OCI-LY3 (cell line): ENCODE measurements at regions not wholly inside any gene's neighbourhood (a gene's known extent, or its start where the extent isn't known, plus 50 kb on each side); places are given as distances from the start of the nearest gene placed in this dataset.

Experiments
- H2AFZ ChIP-seq: fragments of 200-600, 300-600 bp; shearing (Covaris generic); 2 replicates; pipeline ENCODE4 v1.6.0; 2014; ENCODE audit warnings: antibody characterized with exemption, low read depth, low read length
- H3K27ac ChIP-seq: fragments of 200-600, 300-600 bp; sonication (generic); 2 replicates; pipeline ENCODE4 v1.5.1; 2014; ENCODE audit warnings: mild to moderate bottlenecking, low read length, moderate library complexity, mixed read lengths
- H3K27me3 ChIP-seq: fragments of 200-600, 300-600 bp; sonication (generic); 2 replicates; pipeline ENCODE4 v1.6.1; 2014; ENCODE audit warnings: low read depth, low read length, mixed read lengths
- H3K36me3 ChIP-seq: fragments of 200-600, 300-600 bp; sonication (generic); replicated peaks from 2 replicates; pipeline ENCODE3; 2014; ENCODE audit warnings: low read depth, low read length, mixed read lengths
- H3K4me1 ChIP-seq: fragments of 300-600, 200-600 bp; sonication (generic); 2 replicates; pipeline ENCODE4 v1.6.1; 2014; ENCODE audit warnings: low read length, mixed read lengths
- H3K4me2 ChIP-seq: fragments of 200-600, 300-600 bp; sonication (generic); 2 replicates; pipeline ENCODE4 v1.6.1; 2014; ENCODE audit warnings: low read length, mixed read lengths
- H3K4me3 ChIP-seq: fragments of 300-600, 200-600 bp; sonication (generic); 2 replicates; pipeline ENCODE4 v1.5.1; 2014; ENCODE audit warnings: antibody characterized with exemption, mild to moderate bottlenecking, low read length, moderate library complexity
- H3K79me2 ChIP-seq: fragments of 300-600, 200-600 bp; shearing (Covaris generic); 2 replicates; pipeline ENCODE4 v1.6.1; 2014; ENCODE audit warnings: mild to moderate bottlenecking, low read length, mixed read lengths
- H3K9ac ChIP-seq: fragments of 300-600, 200-600 bp; shearing (Covaris generic); 2 replicates; pipeline ENCODE4 v1.6.0; 2014; ENCODE audit warnings: mild to moderate bottlenecking, low read length, moderate library complexity
- H3K9me3 ChIP-seq: fragments of 200-600, 300-600 bp; shearing (Covaris generic); 2 replicates; pipeline ENCODE4 v1.6.1; 2014; ENCODE audit warnings: low read length, mixed read lengths; ENCODE audit not compliant: insufficient read depth
- H4K20me1 ChIP-seq: fragments of 200-600, 300-600 bp; sonication (generic); 2 replicates; pipeline ENCODE4 v1.6.1; 2016; ENCODE audit warnings: low read length, mixed read lengths; ENCODE audit not compliant: insufficient read depth
- EZH2phosphoT487 ChIP-seq: fragments of 200-600 bp; shearing (Covaris generic); IDR thresholded peaks from 2 replicates; pipeline ENCODE4 v1.6.1; 2018; ENCODE audit warnings: antibody characterized with exemption, mixed run types, low read depth
- TF ChIP-seq, protein P1 (sequence below): fragments of 200-600, 300-600 bp; sonication (generic); IDR thresholded peaks from 2 replicates; pipeline ENCODE4 v1.5.1; 2014; ENCODE audit warnings: antibody characterized with exemption, low read length, low read depth

DNA sequence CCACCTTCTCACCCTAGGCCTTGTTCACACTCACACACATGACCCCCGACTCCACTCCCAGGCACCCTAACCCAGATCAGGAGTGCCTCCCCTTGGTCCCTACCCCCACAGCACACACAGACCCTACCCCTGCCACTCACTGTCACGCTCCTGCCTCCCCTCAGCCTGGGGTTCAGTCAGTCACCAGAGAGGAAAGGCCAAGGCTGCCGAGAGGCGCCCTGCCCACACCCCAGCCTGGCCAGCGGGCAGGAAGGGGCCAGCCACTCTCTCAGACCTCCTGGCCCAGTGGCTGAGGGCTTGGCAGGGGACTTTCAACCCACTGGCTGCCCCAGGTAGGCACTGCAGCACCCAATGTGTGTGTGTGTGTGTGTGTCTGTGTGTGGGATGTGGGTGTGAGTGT, 122.4 kb upstream of the MVB12B start:
- no peak overlapping the region for H3K9ac ChIP-seq
- H3K79me2 ChIP-seq = no peaks in the 10 kb centered on the region
- H2AFZ ChIP-seq = no peak overlapping the region
- no peaks in the 10 kb centered on the region for H3K36me3 ChIP-seq
- no peak overlapping the region for H3K27ac ChIP-seq
- H3K9me3 ChIP-seq = no peaks in the 10 kb centered on the region
- peaks cover 21% of the 10 kb centered on the region; the same call in 1 of the 2 replicates for H3K27me3 ChIP-seq
- H3K4me1 ChIP-seq = peaks cover 10% of the 10 kb centered on the region
- no peak for TF ChIP-seq EZH2phosphoT487
- H3K4me3 ChIP-seq = no peak overlapping the region
- H3K4me2 ChIP-seq = no peak overlapping the region
- no peaks in the 10 kb centered on the region for H4K20me1 ChIP-seq

DNA sequence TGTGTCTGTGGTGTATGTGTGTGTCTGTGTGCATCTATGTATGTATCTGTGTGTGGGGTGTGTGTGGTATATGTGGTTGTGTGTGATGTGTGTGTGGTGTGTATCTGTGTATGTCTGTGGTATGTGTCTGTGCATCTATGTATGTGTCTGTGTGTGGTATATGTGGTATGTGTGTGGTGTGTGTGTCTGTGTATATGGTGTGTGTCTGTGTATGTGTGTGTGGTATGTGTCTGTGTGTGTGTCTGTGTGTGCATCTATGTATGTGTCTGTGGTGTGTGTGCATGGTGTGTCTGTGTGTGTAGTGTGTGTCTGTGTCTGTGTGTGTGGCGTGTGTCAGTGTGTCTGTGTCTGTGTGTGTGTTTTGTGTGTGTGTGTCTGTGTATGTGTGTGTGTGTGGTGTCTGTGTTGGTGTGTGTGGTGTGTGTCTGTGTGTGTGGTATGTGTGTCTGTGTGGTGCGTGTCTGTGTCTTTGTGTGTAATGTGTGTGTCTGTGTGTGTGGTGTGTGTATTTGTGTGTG, 121.9 kb upstream of the MVB12B start:
- Histone ChIP-seq H3K4me3 (peak overlapping the region; percentile 47), H3K79me2 (no peaks in the 10 kb centered on the region), H2AFZ (no peak overlapping the region), H4K20me1 (no peaks in the 10 kb centered on the region), H3K36me3 (no peaks in the 10 kb centered on the region), H3K27ac (no peak overlapping the region), H3K27me3 (peaks cover 23% of the 10 kb centered on the region; the same call in 1 of the 2 replicates), H3K4me1 (peaks cover 10% of the 10 kb centered on the region), H3K9ac (no peak overlapping the region), H3K9me3 (no peaks in the 10 kb centered on the region), H3K4me2 (peak overlapping the region; percentile 55)
- TF ChIP-seq EZH2phosphoT487 = no peak
- TF ChIP-seq, protein P1, sequence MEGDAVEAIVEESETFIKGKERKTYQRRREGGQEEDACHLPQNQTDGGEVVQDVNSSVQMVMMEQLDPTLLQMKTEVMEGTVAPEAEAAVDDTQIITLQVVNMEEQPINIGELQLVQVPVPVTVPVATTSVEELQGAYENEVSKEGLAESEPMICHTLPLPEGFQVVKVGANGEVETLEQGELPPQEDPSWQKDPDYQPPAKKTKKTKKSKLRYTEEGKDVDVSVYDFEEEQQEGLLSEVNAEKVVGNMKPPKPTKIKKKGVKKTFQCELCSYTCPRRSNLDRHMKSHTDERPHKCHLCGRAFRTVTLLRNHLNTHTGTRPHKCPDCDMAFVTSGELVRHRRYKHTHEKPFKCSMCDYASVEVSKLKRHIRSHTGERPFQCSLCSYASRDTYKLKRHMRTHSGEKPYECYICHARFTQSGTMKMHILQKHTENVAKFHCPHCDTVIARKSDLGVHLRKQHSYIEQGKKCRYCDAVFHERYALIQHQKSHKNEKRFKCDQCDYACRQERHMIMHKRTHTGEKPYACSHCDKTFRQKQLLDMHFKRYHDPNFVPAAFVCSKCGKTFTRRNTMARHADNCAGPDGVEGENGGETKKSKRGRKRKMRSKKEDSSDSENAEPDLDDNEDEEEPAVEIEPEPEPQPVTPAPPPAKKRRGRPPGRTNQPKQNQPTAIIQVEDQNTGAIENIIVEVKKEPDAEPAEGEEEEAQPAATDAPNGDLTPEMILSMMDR = no peak

DNA sequence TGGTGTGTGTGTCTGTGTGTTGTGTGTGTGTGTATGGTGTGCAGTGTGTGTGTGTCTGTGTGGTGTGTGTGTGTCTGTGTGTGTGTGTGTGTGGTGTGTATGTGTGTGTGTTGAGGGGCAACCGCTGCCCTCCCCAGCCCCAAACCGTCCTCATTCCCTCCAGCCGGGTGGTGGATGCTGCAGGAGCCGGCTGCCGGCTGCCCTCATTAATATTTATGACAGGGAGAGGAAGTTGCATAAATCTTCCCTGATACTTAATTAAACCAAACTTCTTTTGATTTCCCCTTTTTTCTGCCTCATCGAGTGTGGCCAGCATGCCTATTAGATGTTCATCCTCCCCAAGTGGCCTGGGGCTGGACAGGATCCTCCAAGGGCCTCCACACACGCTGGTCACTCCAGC, 121.4 kb upstream of the MVB12B start:
- peak overlapping the region; percentile 47 for H3K4me3 ChIP-seq
- TF ChIP-seq EZH2phosphoT487 = no peak
- TF ChIP-seq, protein P1 = no peak
- H3K36me3 ChIP-seq = no peaks in the 10 kb centered on the region
- no peak overlapping the region for H3K9ac ChIP-seq
- H2AFZ ChIP-seq = no peak overlapping the region
- H4K20me1 ChIP-seq = no peaks in the 10 kb centered on the region
- no peaks in the 10 kb centered on the region for H3K79me2 ChIP-seq
- no peaks in the 10 kb centered on the region for H3K9me3 ChIP-seq
- peaks cover 10% of the 10 kb centered on the region for H3K4me1 ChIP-seq
- H3K27ac ChIP-seq = no peak overlapping the region
- peak overlapping the region; percentile 55 for H3K4me2 ChIP-seq
- peaks cover 21% of the 10 kb centered on the region; the same call in 1 of the 2 replicates for H3K27me3 ChIP-seq

DNA sequence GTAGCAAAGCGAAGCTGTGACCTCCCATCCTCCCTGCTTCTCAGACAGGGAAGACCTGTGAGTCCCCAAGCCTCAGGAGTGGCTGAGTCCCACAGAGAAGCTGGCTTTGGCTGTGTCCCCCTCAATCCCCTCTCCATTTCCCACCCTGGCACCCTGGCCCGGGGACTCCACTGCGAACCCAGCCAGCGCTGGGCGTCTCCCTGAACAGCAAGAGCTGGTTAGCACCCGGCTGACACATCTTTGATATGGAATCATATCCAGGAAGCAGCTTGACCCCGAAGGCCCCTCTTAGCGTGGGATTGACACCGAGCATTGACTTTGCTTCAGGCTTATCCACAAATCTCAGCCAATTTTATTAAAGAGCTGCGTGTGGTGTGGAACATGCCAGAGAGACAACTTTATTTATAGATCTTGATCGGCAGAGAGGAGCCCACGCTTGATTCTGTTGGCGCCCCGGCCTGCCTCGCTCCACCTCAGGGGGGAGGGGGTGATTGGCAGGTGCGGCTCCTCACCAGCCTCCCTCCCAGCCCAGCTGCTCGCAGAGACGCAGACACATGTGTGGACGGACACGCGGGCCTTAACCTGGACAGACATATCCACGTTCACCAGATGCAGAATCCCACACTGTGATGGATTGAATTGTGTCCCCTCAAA, 120.7 kb upstream of the MVB12B start:
- peaks cover 21% of the 10 kb centered on the region; the same call in 1 of the 2 replicates for H3K27me3 ChIP-seq
- no peaks in the 10 kb centered on the region for H3K9me3 ChIP-seq
- no peaks in the 10 kb centered on the region for H3K79me2 ChIP-seq
- H3K4me2 ChIP-seq = peak overlapping the region; percentile 55
- no peaks in the 10 kb centered on the region for H4K20me1 ChIP-seq
- no peaks in the 10 kb centered on the region for H3K36me3 ChIP-seq
- peaks cover 10% of the 10 kb centered on the region for H3K4me1 ChIP-seq
- H3K27ac ChIP-seq = no peak overlapping the region
- H3K4me3 ChIP-seq = no peak overlapping the region
- no peak overlapping the region for H3K9ac ChIP-seq
- TF ChIP-seq EZH2phosphoT487 = no peak
- TF ChIP-seq, protein P1 = no peak
- no peak overlapping the region for H2AFZ ChIP-seq
